ACC112 (cell line): ENCODE measurements at regions not wholly inside any gene's neighbourhood (a gene's known extent, or its start where the extent isn't known, plus 50 kb on each side); places are given as distances from the start of the nearest gene placed in this dataset.

Source experiments
- H2AFZ ChIP-seq: fragments of 200-600 bp; sonication (generic); one replicate; pipeline ENCODE4 v1.6.0; 2017; ENCODE audit warnings: antibody characterized with exemption, low read length; ENCODE audit not compliant: unreplicated experiment
- H3K27ac ChIP-seq: fragments of 200-600 bp; sonication (generic); 2 replicates; pipeline ENCODE4 v1.5.1; 2014; ENCODE audit warnings: low read depth, mild to moderate bottlenecking, antibody characterized with exemption, low read length, moderate library complexity
- H3K27me3 ChIP-seq: fragments of 200-600 bp; sonication (generic); 2 replicates; pipeline ENCODE4 v1.6.1; 2014; ENCODE audit warnings: mild to moderate bottlenecking, antibody characterized with exemption, low read length, moderate library complexity, mixed read lengths; ENCODE audit not compliant: insufficient read depth
- H3K36me3 ChIP-seq: fragments of 200-600 bp; sonication (generic); 2 replicates; pipeline ENCODE4 v1.6.1; 2016; ENCODE audit warnings: mild to moderate bottlenecking, antibody characterized with exemption, low read length, moderate library complexity, mixed read lengths; ENCODE audit not compliant: insufficient read depth
- H3K4me1 ChIP-seq: fragments of 200-600 bp; sonication (generic); one replicate; pipeline ENCODE4 v1.6.1; 2016; ENCODE audit warnings: low read length, mixed read lengths; ENCODE audit not compliant: insufficient read depth, unreplicated experiment, control insufficient read depth
- H3K4me3 ChIP-seq: fragments of 200-600 bp; sonication (generic); 2 replicates; pipeline ENCODE4 v1.5.1; 2014; ENCODE audit warnings: mild to moderate bottlenecking, low read depth, low read length
- H3K79me2 ChIP-seq: fragments of 200-600 bp; sonication (generic); one replicate; pipeline ENCODE4 v1.6.0; 2016; ENCODE audit warnings: low read length; ENCODE audit not compliant: control insufficient read depth, unreplicated experiment, insufficient read depth

GRCh38 chr2:62372824-62373223 lies 133.2 kb downstream of the TMEM17 start:
- Histone ChIP-seq H2AFZ (no peak overlapping the region), H3K4me1 (no peaks in the 10 kb centered on the region), H3K4me3 (no peak overlapping the region), H3K79me2 (no peaks in the 10 kb centered on the region), H3K27me3 (peaks cover 5% of the 10 kb centered on the region; the same call in 1 of the 2 replicates), H3K27ac (no peak overlapping the region), H3K36me3 (no peaks in the 10 kb centered on the region)

- Histone ChIP-seq H3K4me1 (no peaks in the 10 kb centered on the region), H3K79me2 (no peaks in the 10 kb centered on the region), H3K27ac (no peak overlapping the region), H3K4me3 (no peak overlapping the region), H3K36me3 (no peaks in the 10 kb centered on the region), H2AFZ (no peak overlapping the region), H3K27me3 (peaks cover 5% of the 10 kb centered on the region; the same call in 1 of the 2 replicates)
Measured at GRCh38 chr2:62370321-62371250, 135.4 kb downstream of the TMEM17 start.

- H3K4me3 ChIP-seq: no peak overlapping the region
- H3K79me2 ChIP-seq: no peaks in the 10 kb centered on the region
- peaks cover 5% of the 10 kb centered on the region; the same call in 1 of the 2 replicates for H3K27me3 ChIP-seq
- H2AFZ ChIP-seq: no peak overlapping the region
- no peak overlapping the region for H3K27ac ChIP-seq
- H3K36me3 ChIP-seq: no peaks in the 10 kb centered on the region
- no peaks in the 10 kb centered on the region for H3K4me1 ChIP-seq
Measured at GRCh38 chr2:62369541-62370202, 136.3 kb downstream of the TMEM17 start.

GRCh38 chr2:62364791-62365528 lies 141.0 kb downstream of the TMEM17 start:
- Histone ChIP-seq H2AFZ (no peak overlapping the region), H3K27me3 (no peaks in the 10 kb centered on the region), H3K4me1 (no peaks in the 10 kb centered on the region), H3K36me3 (no peaks in the 10 kb centered on the region), H3K27ac (no peak overlapping the region), H3K79me2 (no peaks in the 10 kb centered on the region), H3K4me3 (no peak overlapping the region)

- no peaks in the 10 kb centered on the region for H3K36me3 ChIP-seq
- no peak overlapping the region for H3K4me3 ChIP-seq
- H3K27me3 ChIP-seq: no peaks in the 10 kb centered on the region
- H3K4me1 ChIP-seq: no peaks in the 10 kb centered on the region
- H3K79me2 ChIP-seq: no peaks in the 10 kb centered on the region
- H2AFZ ChIP-seq: no peak overlapping the region
- H3K27ac ChIP-seq: no peak overlapping the region
Measured at GRCh38 chr2:62363166-62363565, 142.8 kb downstream of the TMEM17 start.

- no peaks in the 10 kb centered on the region for H3K79me2 ChIP-seq
- no peaks in the 10 kb centered on the region for H3K27me3 ChIP-seq
- H2AFZ ChIP-seq: no peak overlapping the region
- no peak overlapping the region for H3K4me3 ChIP-seq
- no peak overlapping the region for H3K27ac ChIP-seq
- no peaks in the 10 kb centered on the region for H3K4me1 ChIP-seq
- no peaks in the 10 kb centered on the region for H3K36me3 ChIP-seq
Measured at GRCh38 chr2:62362561-62362960, 143.4 kb downstream of the TMEM17 start.

GRCh38 chr2:62361964-62362363 lies 144.0 kb downstream of the TMEM17 start:
- H3K4me1 ChIP-seq: no peaks in the 10 kb centered on the region
- H3K27me3 ChIP-seq: no peaks in the 10 kb centered on the region
- no peaks in the 10 kb centered on the region for H3K36me3 ChIP-seq
- no peak overlapping the region for H3K4me3 ChIP-seq
- H3K79me2 ChIP-seq: no peaks in the 10 kb centered on the region
- no peak overlapping the region for H2AFZ ChIP-seq
- no peak overlapping the region for H3K27ac ChIP-seq

- H3K27ac ChIP-seq: no peak overlapping the region
- H3K36me3 ChIP-seq: no peaks in the 10 kb centered on the region
- no peaks in the 10 kb centered on the region for H3K79me2 ChIP-seq
- no peaks in the 10 kb centered on the region for H3K4me1 ChIP-seq
- H3K4me3 ChIP-seq: no peak overlapping the region
- no peaks in the 10 kb centered on the region for H3K27me3 ChIP-seq
- no peak overlapping the region for H2AFZ ChIP-seq
Measured at GRCh38 chr2:62354771-62355561, 151.0 kb downstream of the TMEM17 start.

GRCh38 chr2:62352031-62352430 lies 154.0 kb downstream of the TMEM17 start:
- Histone ChIP-seq H3K27me3 (no peaks in the 10 kb centered on the region), H3K4me3 (no peak overlapping the region), H3K4me1 (no peaks in the 10 kb centered on the region), H3K36me3 (no peaks in the 10 kb centered on the region), H3K79me2 (no peaks in the 10 kb centered on the region), H3K27ac (no peak overlapping the region), H2AFZ (no peak overlapping the region)

- Histone ChIP-seq H2AFZ (no peak overlapping the region), H3K36me3 (no peaks in the 10 kb centered on the region), H3K4me1 (no peaks in the 10 kb centered on the region), H3K4me3 (no peak overlapping the region), H3K79me2 (no peaks in the 10 kb centered on the region), H3K27ac (no peak overlapping the region), H3K27me3 (no peaks in the 10 kb centered on the region)
Measured at GRCh38 chr2:62349788-62350187, 153.9 kb downstream of the B3GNT2 start.
